Natural killer cell treated with Interleukin-12 subunit alpha and Interleukin-12 subunit beta and Interleukin-15 and Interleukin-18, amount 100 ng/mL, for 72 hours (primary cell): ENCODE measurements at regions not wholly inside any gene's neighbourhood (a gene's known extent, or its start where the extent isn't known, plus 50 kb on each side); places are given as distances from the start of the nearest gene placed in this dataset.
"Not testable (repeated sequence)": the region's sequence is repeated elsewhere in the genome, so short reads cannot be mapped to it uniquely, and the experiment has no call there.

ENCODE experiments used
- ATAC-seq, 2 donors: fragments of 150-1000 bp; cut with Tn5 transposase in 1 of 2; sonication (Bioruptor Pico), chemical (Tn5 transposase) in 1 of 2; 2 replicates each; pipeline ENCODE4 v1.10.0; 2021
- DNase-seq: peaks from one replicate; pipeline ENCODE4 v3.0.0; 2022; ENCODE audit warnings: low spot score
- H3K27ac Mint-ChIP-seq, 2 donors: 1 replicate in 1 of 2; 2 replicates in 1 of 2; pipeline ENCODE4 v1.8.0; 2022; ENCODE audit warnings: mixed read lengths in 2 of 2, mild to moderate bottlenecking in 1 of 2, moderate library complexity in 1 of 2
- H3K27me3 Mint-ChIP-seq, 2 donors: 1 replicate in 1 of 2; 2 replicates in 1 of 2; pipeline ENCODE4 v1.8.0; 2022; ENCODE audit warnings: mixed read lengths in 2 of 2
- H3K36me3 Mint-ChIP-seq: one replicate; pipeline ENCODE4 v1.8.0; 2022; ENCODE audit warnings: mixed read lengths
- H3K4me1 Mint-ChIP-seq, 2 donors: 1 replicate in 1 of 2; 2 replicates in 1 of 2; pipeline ENCODE4 v1.8.0; 2022; ENCODE audit warnings: low read depth in 2 of 2, mixed read lengths in 2 of 2, mild to moderate bottlenecking in 1 of 2
- H3K4me3 Mint-ChIP-seq: one replicate; pipeline ENCODE4 v1.8.0; 2022; ENCODE audit warnings: mixed read lengths
- H3K9me3 Mint-ChIP-seq: 2 replicates; pipeline ENCODE4 v1.8.0; 2022; ENCODE audit warnings: mixed read lengths

DNA sequence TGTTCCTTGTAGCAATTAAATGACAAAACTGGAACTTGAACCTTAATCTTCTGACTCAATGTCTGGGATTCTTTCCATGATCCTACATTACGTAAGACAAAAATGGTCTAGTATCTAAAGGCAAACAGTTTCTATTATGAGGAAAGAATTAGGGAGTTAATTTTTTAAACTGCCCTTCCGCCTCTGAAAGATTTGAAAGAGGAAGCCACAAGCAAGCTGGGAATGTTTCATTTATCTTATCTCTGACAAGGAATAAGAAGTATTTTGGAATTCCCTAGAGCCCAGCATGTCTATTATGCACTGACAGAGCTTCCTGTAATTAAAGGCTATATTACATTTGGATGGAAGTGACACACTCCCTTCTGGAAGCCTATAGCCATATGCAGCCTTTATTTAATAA, 558.8 kb upstream of the CDH2 start:
- no peaks in the 10 kb centered on the region for H3K27me3 Mint-ChIP-seq
- no peak overlapping the region for H3K4me3 Mint-ChIP-seq
- ATAC-seq (no peak), DNase-seq (no peak)
- H3K9me3 Mint-ChIP-seq, result no peaks in the 10 kb centered on the region
- no peaks in the 10 kb centered on the region for H3K36me3 Mint-ChIP-seq
- H3K4me1 Mint-ChIP-seq, result no peaks in the 10 kb centered on the region
- H3K27ac Mint-ChIP-seq, result no peak overlapping the region

GRCh38 chr18:28729321-28729720, 552.4 kb upstream of the CDH2 start:
- Mint-ChIP-seq H3K4me1 (no peaks in the 10 kb centered on the region), H3K9me3 (no peaks in the 10 kb centered on the region), H3K4me3 (no peak overlapping the region), H3K27ac (no peak overlapping the region), H3K36me3 (no peaks in the 10 kb centered on the region), H3K27me3 (no peaks in the 10 kb centered on the region)
- DNase-seq, result no peak
- ATAC-seq, result no peak

DNA sequence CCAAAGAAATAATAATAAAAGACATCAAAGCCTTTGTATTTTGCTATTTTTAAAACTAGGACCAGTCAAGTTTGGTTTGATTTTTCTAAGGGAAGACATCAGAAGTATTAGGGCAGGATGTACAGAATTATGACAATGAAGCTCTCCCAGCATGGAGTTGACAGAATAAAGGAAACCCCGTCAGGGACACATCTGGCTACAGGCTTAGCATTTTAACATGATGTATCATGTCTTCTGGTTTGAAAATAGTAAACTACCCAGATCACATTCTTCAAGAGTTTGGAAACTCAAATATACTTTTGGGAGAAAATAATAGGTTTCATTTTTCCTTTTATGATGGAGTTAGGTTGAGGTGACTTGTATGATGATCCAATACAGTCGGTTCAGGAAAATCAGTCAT, 552.0 kb upstream of the CDH2 start:
- ATAC-seq (no peak), DNase-seq (no peak)
- no peaks in the 10 kb centered on the region for H3K36me3 Mint-ChIP-seq
- H3K4me1 Mint-ChIP-seq, result no peaks in the 10 kb centered on the region
- H3K27ac Mint-ChIP-seq, result no peak overlapping the region
- H3K4me3 Mint-ChIP-seq, result no peak overlapping the region
- H3K9me3 Mint-ChIP-seq, result no peaks in the 10 kb centered on the region
- H3K27me3 Mint-ChIP-seq, result no peaks in the 10 kb centered on the region

GRCh38 chr18:28727189-28727588, 550.3 kb upstream of the CDH2 start:
- not testable (repeated sequence) for H3K27ac Mint-ChIP-seq, H3K27me3 Mint-ChIP-seq, ATAC-seq, DNase-seq, H3K36me3 Mint-ChIP-seq, H3K4me1 Mint-ChIP-seq, H3K4me3 Mint-ChIP-seq, H3K9me3 Mint-ChIP-seq

DNA sequence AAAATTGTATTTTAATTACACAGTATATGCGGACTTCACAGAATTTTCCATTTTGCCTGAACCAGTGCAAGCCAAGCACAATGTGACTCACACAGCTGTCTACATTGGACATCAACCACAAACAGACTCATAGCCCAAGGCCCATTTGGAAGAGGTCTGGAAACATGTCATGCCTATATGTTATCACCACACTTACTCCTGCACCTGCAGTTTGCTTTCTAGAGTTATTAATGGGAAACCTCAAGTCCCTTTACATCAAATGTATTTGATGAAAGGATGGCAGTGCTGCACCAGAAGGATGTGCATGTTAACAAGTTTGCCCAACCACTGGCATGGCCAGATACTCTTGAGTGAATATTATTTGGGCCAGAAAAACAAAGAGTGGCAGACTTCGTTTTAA, 548.9 kb upstream of the CDH2 start:
- no peaks in the 10 kb centered on the region for H3K27me3 Mint-ChIP-seq
- H3K9me3 Mint-ChIP-seq, result no peaks in the 10 kb centered on the region
- DNase-seq, result no peak
- no peaks in the 10 kb centered on the region for H3K36me3 Mint-ChIP-seq
- ATAC-seq, result no peak
- H3K4me3 Mint-ChIP-seq, result no peak overlapping the region
- H3K4me1 Mint-ChIP-seq, result no peaks in the 10 kb centered on the region
- H3K27ac Mint-ChIP-seq, result no peak overlapping the region

GRCh38 chr18:28723506-28723905, 546.6 kb upstream of the CDH2 start:
- Mint-ChIP-seq H3K4me3 (no peak overlapping the region), H3K9me3 (no peaks in the 10 kb centered on the region), H3K27ac (no peak overlapping the region)

GRCh38 chr18:28718696-28719095, 541.8 kb upstream of the CDH2 start:
- H3K36me3 Mint-ChIP-seq, result peaks cover 8% of the 10 kb centered on the region
- DNase-seq, result no peak
- no peak overlapping the region for H3K27ac Mint-ChIP-seq
- peaks cover 0 to 1% of the 10 kb centered on the region in 2 donors for H3K4me1 Mint-ChIP-seq
- H3K4me3 Mint-ChIP-seq, result no peak overlapping the region
- peaks cover 0 to 1% of the 10 kb centered on the region in 2 donors for H3K27me3 Mint-ChIP-seq
- ATAC-seq, result no peak
- H3K9me3 Mint-ChIP-seq, result peaks cover 5% of the 10 kb centered on the region

More at GRCh38 chr18:28723506-28723905, 546.6 kb upstream of the CDH2 start:
- Mint-ChIP-seq H3K4me1 (no peaks in the 10 kb centered on the region), H3K27me3 (no peaks in the 10 kb centered on the region), H3K36me3 (no peaks in the 10 kb centered on the region)
- ATAC-seq (no peak), DNase-seq (no peak)

DNA sequence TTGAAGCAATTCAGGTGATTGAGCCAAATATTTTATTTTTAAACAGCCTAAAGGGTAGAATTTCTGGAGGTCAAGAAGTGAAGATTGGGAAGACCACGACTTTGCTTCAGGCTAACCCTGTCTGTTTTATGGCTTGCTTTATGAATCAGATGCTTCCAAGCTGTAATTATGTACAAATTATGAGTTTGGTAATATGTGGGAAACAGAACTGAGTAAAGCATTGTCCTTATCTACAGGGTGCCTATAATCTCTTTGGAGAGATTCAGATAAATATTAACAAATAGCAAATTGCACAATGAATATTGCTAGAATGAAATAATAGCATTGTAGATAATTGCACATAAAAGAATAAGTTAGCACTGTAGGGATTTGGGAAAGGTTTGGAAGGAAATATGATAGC, 539.4 kb upstream of the CDH2 start:
- Mint-ChIP-seq H3K4me1 (peaks cover 0 to 2% of the 10 kb centered on the region in 2 donors), H3K9me3 (peaks cover 7% of the 10 kb centered on the region), H3K36me3 (peaks cover 8% of the 10 kb centered on the region), H3K4me3 (no peak overlapping the region), H3K27me3 (peaks cover 0 to 2% of the 10 kb centered on the region in 2 donors), H3K27ac (no peak overlapping the region)
- DNase-seq (no peak), ATAC-seq (no peak)

- no peak overlapping the region for H3K4me3 Mint-ChIP-seq
- H3K9me3 Mint-ChIP-seq, result peaks cover 7% of the 10 kb centered on the region
- DNase-seq (no peak), ATAC-seq (no peak)
- H3K27me3 Mint-ChIP-seq, result peaks cover 0 to 2% of the 10 kb centered on the region in 2 donors
- peaks cover 8% of the 10 kb centered on the region for H3K36me3 Mint-ChIP-seq
- H3K27ac Mint-ChIP-seq, result no peak overlapping the region
- peaks cover 0 to 2% of the 10 kb centered on the region in 2 donors for H3K4me1 Mint-ChIP-seq
These were observed 538.3 kb upstream of the CDH2 start for GRCh38 chr18:28715206-28715605.

- Mint-ChIP-seq H3K4me1 (peaks cover 0 to 2% of the 10 kb centered on the region in 2 donors), H3K27me3 (peaks cover 0 to 2% of the 10 kb centered on the region in 2 donors), H3K4me3 (no peak overlapping the region), H3K36me3 (peaks cover 8% of the 10 kb centered on the region), H3K9me3 (peaks cover 7% of the 10 kb centered on the region), H3K27ac (no peak overlapping the region)
- ATAC-seq (no peak), DNase-seq (no peak)
These were observed 537.6 kb upstream of the CDH2 start for GRCh38 chr18:28714498-28714897.

DNA sequence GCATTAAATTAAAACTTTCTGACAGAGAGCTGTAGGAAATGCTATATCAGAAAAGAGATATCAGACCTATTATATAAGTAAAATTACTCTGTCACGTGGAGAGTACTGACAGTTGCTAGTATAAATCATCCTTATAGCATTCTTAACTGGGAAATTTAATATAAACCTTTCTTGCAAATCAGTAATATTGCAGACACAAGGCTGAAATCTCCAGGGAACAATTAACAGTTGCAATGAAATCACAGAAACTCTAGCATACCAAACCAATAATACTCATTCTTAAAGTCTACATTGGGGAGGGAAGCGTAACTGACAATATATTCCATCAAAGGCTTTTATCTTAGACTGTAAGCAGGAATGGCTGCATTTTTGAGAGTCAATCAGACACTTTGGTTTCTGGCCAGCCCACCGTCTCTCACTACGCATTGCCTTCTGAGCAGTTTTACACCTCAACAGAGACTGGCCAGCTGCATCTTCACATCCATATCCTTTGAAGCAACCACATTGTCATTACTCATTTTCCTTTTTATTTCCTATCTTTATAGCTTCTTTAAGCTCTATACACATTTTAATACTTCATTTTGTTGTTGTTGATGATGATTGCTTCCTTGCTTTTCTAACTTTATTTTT, 536.0 kb upstream of the CDH2 start:
- peaks cover 0 to 2% of the 10 kb centered on the region in 2 donors for H3K4me1 Mint-ChIP-seq
- H3K4me3 Mint-ChIP-seq, result no peak overlapping the region
- H3K9me3 Mint-ChIP-seq, result peaks cover 7% of the 10 kb centered on the region
- H3K27me3 Mint-ChIP-seq, result peaks cover 0 to 2% of the 10 kb centered on the region in 2 donors
- H3K36me3 Mint-ChIP-seq, result peaks cover 8% of the 10 kb centered on the region
- DNase-seq (no peak), ATAC-seq (no peak)
- no peak overlapping the region for H3K27ac Mint-ChIP-seq

- Mint-ChIP-seq H3K27me3 (peaks cover 0 to 2% of the 10 kb centered on the region in 2 donors), H3K36me3 (peaks cover 1% of the 10 kb centered on the region), H3K9me3 (peaks cover 3% of the 10 kb centered on the region), H3K4me3 (no peak overlapping the region), H3K4me1 (peaks cover 0 to 2% of the 10 kb centered on the region in 2 donors), H3K27ac (no peak overlapping the region)
- ATAC-seq (no peak), DNase-seq (no peak)
These were observed 535.2 kb upstream of the CDH2 start for GRCh38 chr18:28712172-28712571.

DNA sequence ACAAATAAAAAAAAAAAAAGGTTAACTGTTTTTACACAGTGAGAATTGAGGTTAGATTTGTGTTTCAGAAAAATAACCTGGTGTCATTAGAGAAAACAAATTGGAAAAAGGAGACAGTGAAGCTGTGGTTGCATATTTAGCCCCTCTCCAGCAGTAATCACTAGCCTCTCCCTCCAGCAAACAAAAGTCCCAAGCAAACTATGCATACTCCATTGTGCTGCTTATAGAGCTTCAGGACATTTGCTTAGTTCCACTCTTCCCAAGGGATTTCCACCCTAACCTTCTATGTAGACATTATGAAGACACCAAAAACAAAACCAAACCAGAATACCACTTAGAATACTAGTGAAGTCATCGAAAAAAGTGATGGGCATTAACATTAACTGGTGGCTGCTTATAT, 534.2 kb upstream of the CDH2 start:
- DNase-seq, result no peak
- Mint-ChIP-seq H3K36me3 (no peaks in the 10 kb centered on the region), H3K4me1 (peaks cover 0 to 2% of the 10 kb centered on the region in 2 donors), H3K9me3 (peaks cover 3% of the 10 kb centered on the region), H3K4me3 (no peak overlapping the region), H3K27ac (no peak overlapping the region), H3K27me3 (peaks cover 0 to 2% of the 10 kb centered on the region in 2 donors)
- no peak for ATAC-seq

- Mint-ChIP-seq H3K36me3 (no peaks in the 10 kb centered on the region), H3K4me3 (no peak overlapping the region), H3K9me3 (no peaks in the 10 kb centered on the region), H3K4me1 (no peaks in the 10 kb centered on the region), H3K27ac (no peak overlapping the region), H3K27me3 (no peaks in the 10 kb centered on the region)
- DNase-seq (no peak), ATAC-seq (no peak)
These were observed 530.1 kb upstream of the CDH2 start for GRCh38 chr18:28707006-28707405.

DNA sequence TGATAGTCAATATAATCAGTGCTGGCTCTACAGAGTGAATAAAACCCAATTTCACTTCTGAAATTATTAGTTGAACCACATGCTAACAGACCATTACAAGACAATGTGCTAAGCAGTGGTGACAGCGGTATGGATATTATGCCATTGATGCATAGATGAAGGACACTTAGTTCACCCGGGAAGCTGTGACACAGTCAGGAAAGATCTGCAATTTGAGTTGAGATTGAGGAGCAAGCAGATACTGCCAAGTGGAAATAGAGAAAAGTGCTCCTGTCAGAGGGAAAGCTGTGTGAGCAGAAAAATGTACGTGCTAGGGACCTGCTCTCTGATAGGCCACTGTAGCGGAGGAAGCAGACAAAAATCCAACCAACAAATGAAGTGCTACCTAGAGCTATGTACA, 529.5 kb upstream of the CDH2 start:
- no peaks in the 10 kb centered on the region for H3K36me3 Mint-ChIP-seq
- H3K27me3 Mint-ChIP-seq, result no peaks in the 10 kb centered on the region
- H3K27ac Mint-ChIP-seq, result no peak overlapping the region
- no peak for DNase-seq
- no peak for ATAC-seq
- no peak overlapping the region for H3K4me3 Mint-ChIP-seq
- H3K4me1 Mint-ChIP-seq, result no peaks in the 10 kb centered on the region
- H3K9me3 Mint-ChIP-seq, result no peaks in the 10 kb centered on the region
